WTC11 (cell line): ENCODE measurements at regions not wholly inside any gene's neighbourhood (a gene's known extent, or its start where the extent isn't known, plus 50 kb on each side); places are given as distances from the start of the nearest gene placed in this dataset.

Source experiments
- ATAC-seq: fragments of 200-7000 bp; cut with Tn5 transposase; 2 replicates; pipeline ENCODE4 v1.10.0; 2021; ENCODE audit warnings: mild to moderate bottlenecking, moderate library complexity
- CTCF ChIA-PET: fragments of 300-600 bp; sonication (Branson Sonifier 250); formaldehyde crosslinking; loops from one replicate; lab custom pipeline; 2021; ENCODE audit warnings: antibody characterized with exemption; lab: Charles Lee
- POLR2A ChIA-PET: fragments of 350-600 bp; sonication (Branson Sonifier 250); formaldehyde crosslinking; loops from one replicate; lab custom pipeline; 2021; ENCODE audit warnings: antibody characterized with exemption; lab: Charles Lee
- DNase-seq: peaks from one replicate; pipeline ENCODE4 v3.0.0; 2021; ENCODE audit warnings: low spot score
- H3K27ac Mint-ChIP-seq: 2 replicates; pipeline ENCODE4 v1.8.0; 2021; ENCODE audit warnings: mixed read lengths
- H3K27me3 Mint-ChIP-seq: 2 replicates; pipeline ENCODE4 v1.8.0; 2021; ENCODE audit warnings: low read depth, mild to moderate bottlenecking, moderate library complexity, mixed read lengths
- H3K36me3 Mint-ChIP-seq: 2 replicates; pipeline ENCODE4 v1.8.0; 2021; ENCODE audit warnings: mixed read lengths
- H3K4me1 Mint-ChIP-seq: 2 replicates; pipeline ENCODE4 v1.8.0; 2022; ENCODE audit warnings: mixed read lengths
- H3K4me3 Mint-ChIP-seq: 2 replicates; pipeline ENCODE4 v1.8.0; 2021; ENCODE audit warnings: mild to moderate bottlenecking, moderate library complexity, mixed read lengths
- H3K9me3 Mint-ChIP-seq: 2 replicates; pipeline ENCODE4 v1.8.0; 2021; ENCODE audit warnings: mixed read lengths
- ATF2 ChIP-seq: sonication (generic); formaldehyde crosslinking; IDR thresholded peaks from 2 replicates; pipeline ENCODE4 v1.8.1; 2022; ENCODE audit warnings: low read depth, missing genetic modification reagents, borderline replicate concordance
- CREB1 ChIP-seq: sonication (generic); formaldehyde crosslinking; IDR thresholded peaks from 2 replicates; pipeline ENCODE4 v1.8.0; 2023; ENCODE audit warnings: mild to moderate bottlenecking, missing genetic modification reagents
- CREM ChIP-seq: sonication (generic); formaldehyde crosslinking; IDR thresholded peaks from 2 replicates; pipeline ENCODE4 v1.8.1; 2022; ENCODE audit warnings: mild to moderate bottlenecking, missing genetic modification reagents, moderate library complexity
- GRHL2 ChIP-seq: fragments of 250-450 bp; sonication (Bioruptor Pico); IDR thresholded peaks from 2 replicates; pipeline ENCODE4 v1.8.0; 2022; ENCODE audit warnings: mild to moderate bottlenecking, moderate library complexity; ENCODE audit not compliant: insufficient replicate concordance, severe bottlenecking
- IRF2 ChIP-seq: sonication (generic); formaldehyde crosslinking; IDR thresholded peaks from 2 replicates; pipeline ENCODE4 v1.8.0; 2022; ENCODE audit warnings: low read depth, missing genetic modification reagents, borderline replicate concordance
- JUN ChIP-seq: sonication (generic); formaldehyde crosslinking; IDR thresholded peaks from 2 replicates; pipeline ENCODE4 v1.8.0; 2023; ENCODE audit warnings: mild to moderate bottlenecking, missing genetic modification reagents
- MLX ChIP-seq: sonication (generic); formaldehyde crosslinking; IDR thresholded peaks from 2 replicates; pipeline ENCODE4 v1.8.1; 2023; ENCODE audit warnings: mild to moderate bottlenecking, missing genetic modification reagents, moderate library complexity
- MXD4 ChIP-seq: fragments of 250-450 bp; sonication (Bioruptor Pico); IDR thresholded peaks from 2 replicates; pipeline ENCODE4 v1.8.0; 2021; ENCODE audit warnings: mild to moderate bottlenecking, moderate library complexity, borderline replicate concordance
- NR3C1 ChIP-seq: sonication (generic); formaldehyde crosslinking; conservative IDR thresholded peaks from 2 replicates; pipeline ENCODE4 v1.8.1; 2023; ENCODE audit warnings: low read depth, mild to moderate bottlenecking, missing genetic modification reagents
- PRRX2 ChIP-seq: fragments of 250-450 bp; sonication (Bioruptor Pico); IDR thresholded peaks from 2 replicates; pipeline ENCODE4 v1.8.0; 2021; ENCODE audit warnings: mild to moderate bottlenecking
- RORB ChIP-seq: fragments of 250-450 bp; sonication (Bioruptor Pico); IDR thresholded peaks from 2 replicates; pipeline ENCODE4 v1.9.0; 2021; ENCODE audit warnings: mild to moderate bottlenecking
- SMAD4 ChIP-seq: sonication (generic); formaldehyde crosslinking; IDR thresholded peaks from 2 replicates; pipeline ENCODE4 v1.8.0; 2022; ENCODE audit warnings: mild to moderate bottlenecking, missing genetic modification reagents
- TEAD1 ChIP-seq: sonication (generic); formaldehyde crosslinking; IDR thresholded peaks from 2 replicates; pipeline ENCODE4 v1.8.0; 2022; ENCODE audit warnings: mild to moderate bottlenecking, missing genetic modification reagents
- TP53 ChIP-seq: sonication (generic); formaldehyde crosslinking; IDR thresholded peaks from 2 replicates; pipeline ENCODE4 v1.8.1; 2023; ENCODE audit warnings: mild to moderate bottlenecking, missing genetic modification reagents
- USF2 ChIP-seq: sonication (generic); formaldehyde crosslinking; IDR thresholded peaks from 2 replicates; pipeline ENCODE4 v1.8.1; 2023; ENCODE audit warnings: mild to moderate bottlenecking, missing genetic modification reagents, moderate library complexity
- ZNF219 ChIP-seq: sonication (generic); formaldehyde crosslinking; IDR thresholded peaks from 2 replicates; pipeline ENCODE4 v1.8.0; 2023; ENCODE audit warnings: missing genetic modification reagents, mild to moderate bottlenecking, borderline replicate concordance
- ZNF263 ChIP-seq: sonication (generic); formaldehyde crosslinking; IDR thresholded peaks from 2 replicates; pipeline ENCODE4 v1.8.1; 2022; ENCODE audit warnings: low read depth, mild to moderate bottlenecking, moderate library complexity, missing genetic modification reagents
- ZNF317 ChIP-seq: sonication (generic); formaldehyde crosslinking; IDR thresholded peaks from 2 replicates; pipeline ENCODE4 v1.8.1; 2023; ENCODE audit warnings: low read depth, mild to moderate bottlenecking, moderate library complexity, missing genetic modification reagents, borderline replicate concordance
- ZNF416 ChIP-seq: fragments of 250-450 bp; sonication (Bioruptor Pico); IDR thresholded peaks from 2 replicates; pipeline ENCODE4 v1.9.0; 2021; ENCODE audit warnings: mild to moderate bottlenecking, inconsistent platforms
- ZNF512 ChIP-seq: sonication (generic); formaldehyde crosslinking; IDR thresholded peaks from 2 replicates; pipeline ENCODE4 v1.8.1; 2022; ENCODE audit warnings: missing genetic modification reagents, borderline replicate concordance
- TF ChIP-seq, protein P1 (sequence below): sonication (generic); formaldehyde crosslinking; IDR thresholded peaks from 2 replicates; pipeline ENCODE4 v1.8.1; 2023; ENCODE audit warnings: mild to moderate bottlenecking, moderate library complexity, missing genetic modification reagents
- TF ChIP-seq, protein P2 (sequence below): fragments of 250-450 bp; sonication (Bioruptor Pico); IDR thresholded peaks from 2 replicates; pipeline ENCODE4 v2.1.2; 2022; ENCODE audit warnings: mild to moderate bottlenecking, moderate library complexity
- TF ChIP-seq, protein P3 (sequence below): sonication (generic); formaldehyde crosslinking; IDR thresholded peaks from 2 replicates; pipeline ENCODE4 v1.8.1; 2023; ENCODE audit warnings: mild to moderate bottlenecking, missing genetic modification reagents
- TF ChIP-seq, protein P4 (sequence below): fragments of 250-450 bp; sonication (Bioruptor Pico); IDR thresholded peaks from 2 replicates; pipeline ENCODE4 v1.9.0; 2021; ENCODE audit warnings: moderate library complexity, mild to moderate bottlenecking, inconsistent platforms, borderline replicate concordance

- TF ChIP-seq SMAD4 (CRISPR knock-in tag) (no peak), JUN (CRISPR knock-in tag) (no peak), USF2 (CRISPR knock-in tag) (no peak), ZNF219 (CRISPR knock-in tag) (no peak), MLX (CRISPR knock-in tag) (no peak), TEAD1 (CRISPR knock-in tag) (no peak), ZNF263 (no peak), TP53 (CRISPR knock-in tag) (no peak), PRRX2 (CRISPR knock-in tag) (no peak), CREB1 (CRISPR knock-in tag) (no peak), MXD4 (no peak), NR3C1 (no peak), ATF2 (CRISPR knock-in tag) (no peak), ZNF317 (CRISPR knock-in tag) (no peak), RORB (CRISPR knock-in tag) (no peak), CREM (no peak), IRF2 (CRISPR knock-in tag) (no peak)
- TF ChIP-seq, protein P1, sequence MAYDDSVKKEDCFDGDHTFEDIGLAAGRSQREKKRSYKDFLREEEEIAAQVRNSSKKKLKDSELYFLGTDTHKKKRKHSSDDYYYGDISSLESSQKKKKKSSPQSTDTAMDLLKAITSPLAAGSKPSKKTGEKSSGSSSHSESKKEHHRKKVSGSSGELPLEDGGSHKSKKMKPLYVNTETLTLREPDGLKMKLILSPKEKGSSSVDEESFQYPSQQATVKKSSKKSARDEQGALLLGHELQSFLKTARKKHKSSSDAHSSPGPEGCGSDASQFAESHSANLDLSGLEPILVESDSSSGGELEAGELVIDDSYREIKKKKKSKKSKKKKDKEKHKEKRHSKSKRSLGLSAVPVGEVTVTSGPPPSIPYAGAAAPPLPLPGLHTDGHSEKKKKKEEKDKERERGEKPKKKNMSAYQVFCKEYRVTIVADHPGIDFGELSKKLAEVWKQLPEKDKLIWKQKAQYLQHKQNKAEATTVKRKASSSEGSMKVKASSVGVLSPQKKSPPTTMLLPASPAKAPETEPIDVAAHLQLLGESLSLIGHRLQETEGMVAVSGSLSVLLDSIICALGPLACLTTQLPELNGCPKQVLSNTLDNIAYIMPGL (CRISPR knock-in tag) = no peak
- TF ChIP-seq, all 79 proteins: peak for 0
- no peak overlapping the region for H3K4me3 Mint-ChIP-seq
- ChIA-PET POLR2A (no interaction called here), CTCF (interaction anchor here (0.6 to 1.2 kb wide), 2 partner anchors 18 to 427 kb away, joined by 4 read pairs; no protein-coding TSS in a partner anchor)
- H3K27me3 Mint-ChIP-seq = peaks cover 2% of the 10 kb centered on the region
- peaks cover 28% of the 10 kb centered on the region for H3K9me3 Mint-ChIP-seq
- H3K27ac Mint-ChIP-seq = no peak overlapping the region
- H3K36me3 Mint-ChIP-seq = peaks cover 6% of the 10 kb centered on the region
- no peaks in the 10 kb centered on the region for H3K4me1 Mint-ChIP-seq
- DNase-seq (no peak), ATAC-seq (no peak)
Measured at GRCh38 chr14:101200650-101201516, 297.4 kb upstream of the RTL1 start.

DNA sequence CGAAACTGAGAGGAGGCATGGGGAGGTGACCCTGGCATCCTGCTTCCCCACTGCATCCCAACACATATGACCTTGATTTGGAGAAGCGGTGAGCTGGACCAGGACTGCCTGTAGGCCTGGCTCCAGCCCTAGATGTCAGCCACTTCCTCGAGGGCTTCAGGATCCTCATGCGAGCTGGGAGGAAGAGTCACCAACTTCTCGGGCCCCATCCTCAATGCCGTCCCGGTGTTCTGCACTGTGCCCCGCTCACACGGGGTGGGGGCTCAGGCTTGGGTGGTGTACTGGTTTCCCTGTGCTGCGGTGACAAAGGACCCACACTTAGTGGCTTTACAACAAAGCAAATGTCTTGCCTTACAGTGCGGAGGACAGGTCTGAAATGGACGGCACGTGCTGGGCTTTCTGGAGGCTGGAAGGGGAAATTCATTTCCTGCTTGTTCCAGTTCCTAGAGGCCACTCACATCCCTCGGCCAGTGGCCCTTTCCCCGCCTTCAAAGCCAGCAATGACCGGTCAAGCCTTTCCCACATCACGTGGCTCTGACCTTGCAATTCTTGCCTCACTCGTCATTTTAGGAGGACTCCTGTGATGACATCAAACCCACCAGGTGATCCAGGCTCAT lies 298.1 kb upstream of the RTL1 start:
- Mint-ChIP-seq H3K4me1 (no peaks in the 10 kb centered on the region), H3K36me3 (peaks cover 9% of the 10 kb centered on the region), H3K4me3 (no peak overlapping the region), H3K27ac (no peak overlapping the region), H3K9me3 (peaks cover 36% of the 10 kb centered on the region), H3K27me3 (peaks cover 5% of the 10 kb centered on the region)
- ATAC-seq (no peak), DNase-seq (no peak)
- POLR2A ChIA-PET = no interaction called here
- CTCF ChIA-PET = interaction anchor here (0.6 to 1.2 kb wide), 2 partner anchors 18 to 426 kb away, joined by 4 read pairs; no protein-coding TSS in a partner anchor
- TF ChIP-seq, protein P2, sequence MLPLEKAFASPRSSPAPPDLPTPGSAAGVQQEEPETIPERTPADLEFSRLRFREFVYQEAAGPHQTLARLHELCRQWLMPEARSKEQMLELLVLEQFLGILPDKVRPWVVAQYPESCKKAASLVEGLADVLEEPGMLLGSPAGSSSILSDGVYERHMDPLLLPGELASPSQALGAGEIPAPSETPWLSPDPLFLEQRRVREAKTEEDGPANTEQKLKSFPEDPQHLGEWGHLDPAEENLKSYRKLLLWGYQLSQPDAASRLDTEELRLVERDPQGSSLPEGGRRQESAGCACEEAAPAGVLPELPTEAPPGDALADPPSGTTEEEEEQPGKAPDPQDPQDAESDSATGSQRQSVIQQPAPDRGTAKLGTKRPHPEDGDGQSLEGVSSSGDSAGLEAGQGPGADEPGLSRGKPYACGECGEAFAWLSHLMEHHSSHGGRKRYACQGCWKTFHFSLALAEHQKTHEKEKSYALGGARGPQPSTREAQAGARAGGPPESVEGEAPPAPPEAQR (CRISPR knock-in tag) = no peak
- TF ChIP-seq, protein P3, sequence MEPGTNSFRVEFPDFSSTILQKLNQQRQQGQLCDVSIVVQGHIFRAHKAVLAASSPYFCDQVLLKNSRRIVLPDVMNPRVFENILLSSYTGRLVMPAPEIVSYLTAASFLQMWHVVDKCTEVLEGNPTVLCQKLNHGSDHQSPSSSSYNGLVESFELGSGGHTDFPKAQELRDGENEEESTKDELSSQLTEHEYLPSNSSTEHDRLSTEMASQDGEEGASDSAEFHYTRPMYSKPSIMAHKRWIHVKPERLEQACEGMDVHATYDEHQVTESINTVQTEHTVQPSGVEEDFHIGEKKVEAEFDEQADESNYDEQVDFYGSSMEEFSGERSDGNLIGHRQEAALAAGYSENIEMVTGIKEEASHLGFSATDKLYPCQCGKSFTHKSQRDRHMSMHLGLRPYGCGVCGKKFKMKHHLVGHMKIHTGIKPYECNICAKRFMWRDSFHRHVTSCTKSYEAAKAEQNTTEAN (CRISPR knock-in tag) = no peak
- TF ChIP-seq, protein P4, sequence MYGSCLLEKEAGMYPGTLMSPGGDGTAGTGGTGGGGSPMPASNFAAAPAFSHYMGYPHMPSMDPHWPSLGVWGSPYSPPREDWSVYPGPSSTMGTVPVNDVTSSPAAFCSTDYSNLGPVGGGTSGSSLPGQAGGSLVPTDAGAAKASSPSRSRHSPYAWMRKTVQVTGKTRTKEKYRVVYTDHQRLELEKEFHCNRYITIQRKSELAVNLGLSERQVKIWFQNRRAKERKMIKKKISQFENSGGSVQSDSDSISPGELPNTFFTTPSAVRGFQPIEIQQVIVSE = no peak
- no peak for TF ChIP-seq ZNF512
- TF ChIP-seq GRHL2 (CRISPR knock-in tag) = no peak
- no peak for TF ChIP-seq CREM
- no peak for TF ChIP-seq ZNF416 (CRISPR knock-in tag)
- no peak for TF ChIP-seq ZNF263
